Sigmoid colon (tissue), 4 donors: ENCODE measurements at regions not wholly inside any gene's neighbourhood (a gene's known extent, or its start where the extent isn't known, plus 50 kb on each side); places are given as distances from the start of the nearest gene placed in this dataset.

Source experiments
- CTCF ChIP-seq, 4 experiments: fragments of 450-650 bp in 3 of 4; fragments of 200-600 bp in 1 of 4; IDR thresholded peaks; one replicate each; pipeline ENCODE4 v1.5.1; 2016 to 2019; ENCODE audit warnings: antibody characterized with exemption in 4 of 4, mild to moderate bottlenecking in 3 of 4, moderate library complexity in 2 of 4
- POLR2AphosphoS5 ChIP-seq, 4 donors: sonication (generic); formaldehyde crosslinking; IDR thresholded peaks; one replicate each; pipeline ENCODE4 v1.6.1; 2017; ENCODE audit warnings: antibody characterized with exemption in 4 of 4

- no peak for TF ChIP-seq POLR2AphosphoS5 (IDR thresholded peaks at IDR 0.05)
- no peak for TF ChIP-seq CTCF (IDR thresholded peaks at IDR 0.05)
These were observed 72.8 kb upstream of the ANKRD34C start for GRCh38 chr15:79209690-79210089.
